Kidney (tissue), 13 donors: ENCODE measurements at regions not wholly inside any gene's neighbourhood (a gene's known extent, or its start where the extent isn't known, plus 50 kb on each side); places are given as distances from the start of the nearest gene placed in this dataset.

ENCODE experiments used
- DNase-seq, 5 donors: peaks; one replicate each; pipeline ENCODE4 v3.0.0-alpha.2; 2013 to 2020
- FAIRE-seq: peaks from 2 replicates; lab custom pipeline; 2012; peaks lifted over from hg19 to GRCh38; lab: Jason Lieb, UNC
- H3K27ac ChIP-seq, 2 donors: one replicate each; pipeline ENCODE4 v1.7.0; 2013; ENCODE audit warnings: low read depth in 2 of 2, low read length in 2 of 2, inconsistent platforms in 1 of 2
- H3K27me3 ChIP-seq: one replicate; pipeline ENCODE4 v1.7.1; 2013; ENCODE audit warnings: low read length, inconsistent platforms; ENCODE audit not compliant: control insufficient read depth, insufficient read depth
- H3K36me3 ChIP-seq, 3 donors: one replicate each; pipeline versions ENCODE4 v1.7.0 to v1.7.1; 2013; ENCODE audit warnings: low read length in 3 of 3, control low read depth in 1 of 3, inconsistent platforms in 1 of 3; ENCODE audit not compliant: insufficient read depth in 3 of 3, control insufficient read depth in 2 of 3
- H3K4me1 ChIP-seq, 3 donors: one replicate each; pipeline versions ENCODE4 v1.7.0 to v1.7.1; 2013; ENCODE audit warnings: low read length in 3 of 3, inconsistent platforms in 1 of 3, low read depth in 1 of 3; ENCODE audit not compliant: control insufficient read depth in 2 of 3, insufficient read depth in 2 of 3
- H3K4me3 ChIP-seq, 3 donors: one replicate each; pipeline versions ENCODE4 v1.7.0 to v1.8.1; 2013; ENCODE audit warnings: low read length in 3 of 3, control low read depth in 1 of 3, inconsistent platforms in 1 of 3
- H3K9ac ChIP-seq, 3 donors: one replicate each; pipeline versions ENCODE4 v1.7.0 to v1.7.1; 2013; ENCODE audit warnings: low read length in 3 of 3, control low read depth in 1 of 3, inconsistent platforms in 1 of 3
- H3K9me3 ChIP-seq, 3 donors: one replicate each; pipeline versions ENCODE4 v1.7.0 to v1.7.1; 2013; ENCODE audit warnings: low read length in 3 of 3, control low read depth in 1 of 3, inconsistent platforms in 1 of 3; ENCODE audit not compliant: control insufficient read depth in 2 of 3, insufficient read depth in 1 of 3
- CTCF ChIP-seq: IDR thresholded peaks from 3 replicates; pipeline ENCODE4 v1.5.1; 2012; ENCODE audit warnings: mild to moderate bottlenecking, moderate library complexity, borderline replicate concordance; ENCODE audit not compliant: insufficient read depth; ENCODE audit errors: extremely low read depth
- intact Hi-C: fragments of 100-400 bp; cut with DNase I; formaldehyde crosslinking; loops from one replicate; pipeline ENCODE4 v1.11.1; 2022
- donor health status: control.
- donor health status: control.
- donor health status: control.
- donor health status: control.
- donor health status: control.
- donor health status: DM: yes; HTN: yes; CAD: no.
- donor health status: Normal renal cell carcinoma (clear cell type).

GRCh38 chr11:26264266-26264665, 67.7 kb upstream of the ANO3 start:
- intact Hi-C loops = no loop called here
- Histone ChIP-seq H3K36me3 (no peaks in the 10 kb centered on the region), H3K4me1 (no peaks in the 10 kb centered on the region), H3K27me3 (no peaks in the 10 kb centered on the region), H3K27ac (no peak overlapping the region), H3K9me3 (no peaks in the 10 kb centered on the region), H3K4me3 (no peak overlapping the region), H3K9ac (no peak overlapping the region)
- DNase-seq (no peak), FAIRE-seq (no peak)
- no peak for TF ChIP-seq CTCF

DNA sequence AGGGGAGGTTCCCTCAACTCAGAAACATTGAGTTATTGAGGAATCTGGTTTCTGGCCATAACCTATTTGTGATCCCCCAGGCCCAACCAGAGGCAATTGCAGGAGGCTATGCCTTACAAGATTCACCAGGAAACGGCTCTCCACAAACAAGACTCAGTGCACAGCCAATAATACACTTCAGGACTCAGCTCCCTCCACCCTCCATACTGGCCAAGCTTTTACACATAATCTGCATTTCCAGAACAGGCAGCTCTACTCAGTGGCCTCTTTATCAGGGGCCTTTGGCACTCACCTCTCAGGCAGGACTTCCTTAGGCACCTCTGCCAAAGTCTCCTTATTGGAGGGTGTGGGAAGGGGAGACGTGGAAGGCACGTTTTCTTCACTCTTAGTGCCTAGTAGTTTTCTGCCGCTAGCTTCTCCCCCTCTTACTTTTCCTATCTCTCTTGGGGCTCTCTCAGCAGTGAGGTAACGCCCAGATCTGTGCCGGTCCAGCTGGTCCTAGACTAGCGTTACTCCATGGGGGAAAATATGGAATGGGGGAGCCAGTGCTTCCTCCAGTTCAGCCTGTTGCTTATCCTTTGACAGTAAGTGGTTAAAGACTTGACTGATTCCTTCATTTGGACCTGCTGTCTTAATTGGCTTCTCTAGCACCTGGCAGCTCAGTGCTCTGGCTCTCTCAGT, 62.8 kb upstream of the ANO3 start:
- Histone ChIP-seq H3K9me3 (no peaks in the 10 kb centered on the region), H3K4me1 (no peaks in the 10 kb centered on the region), H3K27ac (no peak overlapping the region), H3K9ac (no peak overlapping the region), H3K36me3 (no peaks in the 10 kb centered on the region), H3K4me3 (no peak overlapping the region), H3K27me3 (no peaks in the 10 kb centered on the region)
- no peak for TF ChIP-seq CTCF
- FAIRE-seq (no peak), DNase-seq (no peak)
- intact Hi-C loops = no loop called here

GRCh38 chr11:26271666-26272065, 60.3 kb upstream of the ANO3 start:
- Histone ChIP-seq H3K9ac (no peak overlapping the region), H3K4me1 (no peaks in the 10 kb centered on the region), H3K36me3 (no peaks in the 10 kb centered on the region), H3K9me3 (no peaks in the 10 kb centered on the region), H3K27ac (no peak overlapping the region), H3K27me3 (no peaks in the 10 kb centered on the region), H3K4me3 (no peak overlapping the region)
- intact Hi-C loops = no loop called here
- FAIRE-seq (no peak), DNase-seq (no peak)
- TF ChIP-seq CTCF = no peak
